ENCODE measurements at regions not wholly inside any gene's neighbourhood (a gene's known extent, or its start where the extent isn't known, plus 50 kb on each side); places are given as distances from the start of the nearest gene placed in this dataset.

- TF ChIP-seq, protein P1, sequence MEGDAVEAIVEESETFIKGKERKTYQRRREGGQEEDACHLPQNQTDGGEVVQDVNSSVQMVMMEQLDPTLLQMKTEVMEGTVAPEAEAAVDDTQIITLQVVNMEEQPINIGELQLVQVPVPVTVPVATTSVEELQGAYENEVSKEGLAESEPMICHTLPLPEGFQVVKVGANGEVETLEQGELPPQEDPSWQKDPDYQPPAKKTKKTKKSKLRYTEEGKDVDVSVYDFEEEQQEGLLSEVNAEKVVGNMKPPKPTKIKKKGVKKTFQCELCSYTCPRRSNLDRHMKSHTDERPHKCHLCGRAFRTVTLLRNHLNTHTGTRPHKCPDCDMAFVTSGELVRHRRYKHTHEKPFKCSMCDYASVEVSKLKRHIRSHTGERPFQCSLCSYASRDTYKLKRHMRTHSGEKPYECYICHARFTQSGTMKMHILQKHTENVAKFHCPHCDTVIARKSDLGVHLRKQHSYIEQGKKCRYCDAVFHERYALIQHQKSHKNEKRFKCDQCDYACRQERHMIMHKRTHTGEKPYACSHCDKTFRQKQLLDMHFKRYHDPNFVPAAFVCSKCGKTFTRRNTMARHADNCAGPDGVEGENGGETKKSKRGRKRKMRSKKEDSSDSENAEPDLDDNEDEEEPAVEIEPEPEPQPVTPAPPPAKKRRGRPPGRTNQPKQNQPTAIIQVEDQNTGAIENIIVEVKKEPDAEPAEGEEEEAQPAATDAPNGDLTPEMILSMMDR (IDR thresholded peaks at IDR 0.05; ENCODE audit: insufficient read depth, low read length, poor library complexity, severe bottlenecking): no peak
- no peak for TF ChIP-seq EZH2phosphoT487 (conservative IDR thresholded peaks at IDR 0.05; ENCODE audit: low read length)
These were observed 486.0 kb upstream of the CTSO start for GRCh38 chr4:156439576-156440200.
